ENCODE measurements at regions not wholly inside any gene's neighbourhood (a gene's known extent, or its start where the extent isn't known, plus 50 kb on each side); places are given as distances from the start of the nearest gene placed in this dataset.

- Histone ChIP-seq H3K27me3 (no peaks in the 10 kb centered on the region), H3K4me1 (no peaks in the 10 kb centered on the region), H3K9me3 (peaks cover 0 to 4% (median 0%) of the 10 kb centered on the region in 11 donors), H3K36me3 (no peaks in the 10 kb centered on the region), H3K4me3 (no peak overlapping the region), H3K27ac (no peak overlapping the region)
- no peak for DNase-seq
- TF ChIP-seq CTCF (IDR thresholded peaks at IDR 0.05) = no peak
- 51 to 53% methylated on average over 4 of the region's 4 CpGs for WGBS, 2 donors
- intact Hi-C loops (cut with DNase I) = no loop called here
- no peak for ATAC-seq
These were observed 1126.3 kb upstream of the RAG2 start for GRCh38 chr11:37724315-37724714.

- no peak overlapping the region for H3K27ac ChIP-seq
- H3K4me1 ChIP-seq = no peaks in the 10 kb centered on the region
- intact Hi-C loops (cut with DNase I) = no loop called here
- WGBS, 2 donors = 80 to 84% methylated on average over 2 of the region's 2 CpGs
- ATAC-seq (no peak), DNase-seq (no peak)
- H3K27me3 ChIP-seq = no peaks in the 10 kb centered on the region
- H3K36me3 ChIP-seq = no peaks in the 10 kb centered on the region
- TF ChIP-seq CTCF (IDR thresholded peaks at IDR 0.05) = no peak
- no peak overlapping the region for H3K4me3 ChIP-seq
- H3K9me3 ChIP-seq = peaks cover 0 to 4% (median 0%) of the 10 kb centered on the region in 11 donors
These were observed 1123.4 kb upstream of the RAG2 start for GRCh38 chr11:37721485-37721884.

- DNase-seq (no peak), ATAC-seq (no peak)
- Histone ChIP-seq H3K4me1 (no peaks in the 10 kb centered on the region), H3K4me3 (no peak overlapping the region), H3K27me3 (no peaks in the 10 kb centered on the region), H3K9me3 (peaks cover 0 to 4% (median 0%) of the 10 kb centered on the region in 11 donors), H3K36me3 (no peaks in the 10 kb centered on the region), H3K27ac (no peak overlapping the region)
- TF ChIP-seq CTCF (IDR thresholded peaks at IDR 0.05) = no peak
- intact Hi-C loops (cut with DNase I) = no loop called here
- WGBS, 2 donors = 73 to 79% methylated on average over 1 of the region's 1 CpG
These were observed 1120.5 kb upstream of the RAG2 start for GRCh38 chr11:37718431-37718999.

- ATAC-seq (peak in 1 of 8 donors; percentile 46), DNase-seq (no peak)
- H3K4me3 ChIP-seq = no peak overlapping the region
- H3K27me3 ChIP-seq = no peaks in the 10 kb centered on the region
- no peak for TF ChIP-seq CTCF (IDR thresholded peaks at IDR 0.05)
- no peaks in the 10 kb centered on the region for H3K4me1 ChIP-seq
- no peaks in the 10 kb centered on the region for H3K9me3 ChIP-seq
- H3K27ac ChIP-seq = no peak overlapping the region
- intact Hi-C loops (cut with DNase I) = no loop called here
- H3K36me3 ChIP-seq = no peaks in the 10 kb centered on the region
- 39 to 42% methylated on average over 3 of the region's 3 CpGs for whole genome bisulfite sequencing, 2 donors
These were observed 1114.2 kb upstream of the RAG2 start for GRCh38 chr11:37712251-37712650.

All from heart right ventricle (tissue), 16 donors.